ENCODE measurements at regions not wholly inside any gene's neighbourhood (a gene's known extent, or its start where the extent isn't known, plus 50 kb on each side); places are given as distances from the start of the nearest gene placed in this dataset.

DNA sequence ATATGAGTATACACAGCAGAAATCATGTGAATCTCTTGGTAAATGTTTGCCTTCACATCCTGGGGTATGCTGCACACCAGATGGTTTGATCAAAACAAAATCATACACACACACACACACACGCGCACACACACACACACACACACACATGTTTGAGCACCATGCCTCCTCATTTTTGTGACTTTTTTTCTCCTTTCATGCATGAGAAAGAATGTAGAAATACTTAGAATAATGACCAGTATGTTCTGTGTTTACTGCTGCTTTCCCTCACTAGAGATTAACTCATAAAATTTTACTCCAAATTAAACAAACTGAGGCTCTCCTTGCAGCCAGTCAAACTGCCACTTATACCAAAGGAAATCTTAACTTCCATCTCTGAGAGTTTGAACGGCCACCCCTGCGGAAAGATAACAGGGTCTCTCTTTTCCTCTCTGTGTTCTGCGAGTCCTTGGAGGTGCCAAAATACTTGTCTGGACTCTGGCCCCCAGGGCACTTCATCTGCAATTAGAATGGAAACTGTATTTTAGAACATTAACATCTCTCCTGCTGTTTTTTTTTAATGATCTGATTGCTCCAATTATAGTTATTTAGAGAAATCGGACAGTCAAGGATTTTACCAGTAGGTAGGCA lies 320.8 kb upstream of the NFE2L3 start:
- TF ChIP-seq, protein P1, sequence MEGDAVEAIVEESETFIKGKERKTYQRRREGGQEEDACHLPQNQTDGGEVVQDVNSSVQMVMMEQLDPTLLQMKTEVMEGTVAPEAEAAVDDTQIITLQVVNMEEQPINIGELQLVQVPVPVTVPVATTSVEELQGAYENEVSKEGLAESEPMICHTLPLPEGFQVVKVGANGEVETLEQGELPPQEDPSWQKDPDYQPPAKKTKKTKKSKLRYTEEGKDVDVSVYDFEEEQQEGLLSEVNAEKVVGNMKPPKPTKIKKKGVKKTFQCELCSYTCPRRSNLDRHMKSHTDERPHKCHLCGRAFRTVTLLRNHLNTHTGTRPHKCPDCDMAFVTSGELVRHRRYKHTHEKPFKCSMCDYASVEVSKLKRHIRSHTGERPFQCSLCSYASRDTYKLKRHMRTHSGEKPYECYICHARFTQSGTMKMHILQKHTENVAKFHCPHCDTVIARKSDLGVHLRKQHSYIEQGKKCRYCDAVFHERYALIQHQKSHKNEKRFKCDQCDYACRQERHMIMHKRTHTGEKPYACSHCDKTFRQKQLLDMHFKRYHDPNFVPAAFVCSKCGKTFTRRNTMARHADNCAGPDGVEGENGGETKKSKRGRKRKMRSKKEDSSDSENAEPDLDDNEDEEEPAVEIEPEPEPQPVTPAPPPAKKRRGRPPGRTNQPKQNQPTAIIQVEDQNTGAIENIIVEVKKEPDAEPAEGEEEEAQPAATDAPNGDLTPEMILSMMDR (IDR thresholded peaks at IDR 0.05) = no peak
- no peak for TF ChIP-seq POLR2A (IDR thresholded peaks at IDR 0.05)

Measured in breast epithelium (tissue), 3 donors.